ENCODE measurements at regions not wholly inside any gene's neighbourhood (a gene's known extent, or its start where the extent isn't known, plus 50 kb on each side); places are given as distances from the start of the nearest gene placed in this dataset.

DNA sequence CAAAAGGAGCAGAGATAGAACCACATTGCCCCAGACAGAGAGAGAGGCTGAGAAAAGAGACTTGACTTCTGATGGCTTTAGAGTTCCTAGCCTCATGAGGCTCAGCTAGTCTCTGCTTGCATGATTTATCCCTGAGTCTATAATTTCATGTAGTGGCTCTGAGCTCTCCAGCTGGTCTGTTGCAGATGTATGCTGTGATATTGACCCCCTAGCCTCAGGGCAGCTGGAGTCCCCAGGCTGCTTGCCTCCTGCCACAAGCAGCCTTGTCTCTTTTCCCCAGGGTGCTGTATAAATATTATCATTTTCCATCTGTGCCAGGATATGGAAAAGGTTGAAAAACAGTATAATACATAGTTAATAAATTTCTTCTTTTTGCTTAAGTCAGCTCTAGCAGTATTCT lies 467.6 kb upstream of the CWC22 start:
- intact Hi-C loops (cut with micrococcal nuclease), result no loop called here

DNA sequence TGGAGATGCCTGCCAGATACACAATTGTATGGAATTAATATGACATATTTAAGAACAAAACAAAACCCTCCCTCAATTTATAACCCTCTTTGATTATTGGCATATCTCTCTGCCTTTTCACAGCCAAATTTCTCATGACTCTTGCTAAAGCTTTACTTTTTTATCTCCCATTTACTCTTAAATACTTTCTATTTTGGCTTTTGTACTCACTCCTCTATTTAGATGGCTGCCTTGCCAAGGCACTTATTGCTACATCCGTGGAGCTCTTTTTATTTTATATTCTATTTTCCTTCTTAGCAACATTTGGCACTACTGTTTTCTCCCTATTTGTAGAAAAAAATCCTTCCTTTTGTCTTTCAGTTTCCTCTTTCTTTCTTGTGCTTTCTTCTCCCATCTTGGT lies 466.4 kb upstream of the CWC22 start:
- intact Hi-C loops (cut with micrococcal nuclease), result no loop called here

DNA sequence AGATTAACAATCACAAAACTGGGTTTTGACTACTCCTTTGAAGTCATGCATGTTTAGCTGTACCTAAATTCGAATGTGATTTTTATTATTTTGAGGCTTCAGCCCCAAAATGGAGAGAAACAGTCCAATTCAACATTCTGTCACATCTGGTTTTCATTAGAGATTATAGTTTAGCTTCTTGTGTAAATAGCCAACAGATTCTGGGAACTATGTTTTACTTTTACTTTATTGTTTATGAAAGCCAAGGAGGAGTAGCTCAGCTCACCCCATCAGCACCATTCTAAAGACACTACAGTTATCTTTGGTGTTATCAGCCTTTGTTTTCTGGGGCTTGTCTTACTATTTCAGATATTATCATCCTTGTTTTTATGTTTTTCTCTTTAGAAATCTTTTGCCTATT lies 465.0 kb upstream of the CWC22 start:
- intact Hi-C loops (cut with micrococcal nuclease), result no loop called here

DNA sequence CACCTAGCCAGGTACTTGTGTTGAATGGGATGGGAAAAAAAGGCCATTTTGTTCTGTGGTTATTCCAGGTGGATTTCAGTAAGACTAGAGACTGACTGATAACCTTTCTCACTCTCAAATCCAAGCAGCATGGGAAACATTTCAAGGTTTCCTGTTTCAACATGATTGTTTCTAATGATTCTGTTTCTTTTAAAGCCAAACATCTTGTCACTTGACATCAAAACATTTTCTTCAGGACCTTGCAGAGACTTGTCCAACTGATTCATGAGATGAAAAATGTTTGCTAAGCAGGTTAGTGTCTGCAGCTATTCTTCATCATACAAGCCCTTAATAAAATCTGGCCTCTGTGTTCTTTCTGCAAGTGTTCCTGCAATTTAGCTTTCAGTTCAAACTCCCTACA lies 456.5 kb upstream of the CWC22 start:
- intact Hi-C loops (cut with micrococcal nuclease), result no loop called here

DNA sequence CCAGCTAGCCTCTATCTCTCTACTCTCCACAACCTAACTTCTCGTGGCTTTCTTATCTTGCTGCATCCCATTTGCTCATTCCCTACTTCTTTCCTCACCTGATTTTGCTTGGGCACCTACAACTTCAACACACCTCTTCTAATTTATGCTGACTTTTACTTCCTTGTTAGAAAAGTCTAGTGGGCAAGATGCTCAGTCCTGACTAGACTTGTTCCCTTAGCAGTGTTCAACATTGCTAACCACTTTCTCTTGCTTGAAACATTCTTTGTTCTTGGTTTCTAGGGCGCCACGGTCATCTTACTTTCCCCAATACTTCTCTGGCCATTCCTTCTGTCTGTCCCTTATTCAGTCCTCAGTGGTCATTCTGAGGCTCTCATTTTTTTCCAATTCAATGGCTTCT lies 454.7 kb upstream of the CWC22 start:
- intact Hi-C loops (cut with micrococcal nuclease), result no loop called here

DNA sequence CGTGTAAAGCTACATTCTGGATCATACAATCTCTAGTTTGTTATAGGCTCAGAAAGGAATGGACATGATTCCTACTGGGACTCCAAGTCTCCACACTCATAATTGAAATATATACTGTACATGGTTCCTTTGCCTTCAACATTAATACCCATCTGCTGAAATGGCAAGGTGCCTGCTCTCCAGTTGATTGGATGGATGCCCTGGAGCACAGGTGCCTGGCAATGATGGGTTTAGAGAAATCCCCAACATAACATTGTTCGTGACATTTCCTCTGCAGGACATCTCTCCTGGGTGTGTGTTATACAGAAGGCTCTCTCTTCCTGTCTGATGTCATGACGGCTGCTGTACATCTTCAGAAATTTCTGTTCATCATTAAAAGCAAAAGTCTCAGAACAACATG lies 449.7 kb upstream of the CWC22 start:
- intact Hi-C loops (cut with micrococcal nuclease), result no loop called here

DNA sequence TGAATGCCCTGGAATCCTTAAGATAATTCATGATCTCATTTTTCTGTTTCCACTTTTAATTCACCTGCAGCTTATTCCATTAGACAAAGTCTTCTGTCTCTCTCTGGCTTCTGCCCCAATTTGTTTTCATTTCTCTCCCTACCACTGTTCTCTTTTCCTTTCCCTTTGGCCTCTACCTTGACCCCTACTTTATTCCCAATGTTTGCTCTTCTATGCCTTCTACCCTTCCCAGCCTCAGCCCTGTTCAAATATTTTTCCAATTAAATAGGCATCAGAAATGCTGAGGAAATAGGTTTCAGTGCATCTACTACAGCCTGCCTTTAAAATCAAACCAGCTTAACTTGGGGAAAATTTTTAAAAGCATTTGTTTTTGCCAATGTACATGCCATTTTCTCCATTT lies 443.7 kb upstream of the CWC22 start:
- intact Hi-C loops (cut with micrococcal nuclease), result no loop called here

DNA sequence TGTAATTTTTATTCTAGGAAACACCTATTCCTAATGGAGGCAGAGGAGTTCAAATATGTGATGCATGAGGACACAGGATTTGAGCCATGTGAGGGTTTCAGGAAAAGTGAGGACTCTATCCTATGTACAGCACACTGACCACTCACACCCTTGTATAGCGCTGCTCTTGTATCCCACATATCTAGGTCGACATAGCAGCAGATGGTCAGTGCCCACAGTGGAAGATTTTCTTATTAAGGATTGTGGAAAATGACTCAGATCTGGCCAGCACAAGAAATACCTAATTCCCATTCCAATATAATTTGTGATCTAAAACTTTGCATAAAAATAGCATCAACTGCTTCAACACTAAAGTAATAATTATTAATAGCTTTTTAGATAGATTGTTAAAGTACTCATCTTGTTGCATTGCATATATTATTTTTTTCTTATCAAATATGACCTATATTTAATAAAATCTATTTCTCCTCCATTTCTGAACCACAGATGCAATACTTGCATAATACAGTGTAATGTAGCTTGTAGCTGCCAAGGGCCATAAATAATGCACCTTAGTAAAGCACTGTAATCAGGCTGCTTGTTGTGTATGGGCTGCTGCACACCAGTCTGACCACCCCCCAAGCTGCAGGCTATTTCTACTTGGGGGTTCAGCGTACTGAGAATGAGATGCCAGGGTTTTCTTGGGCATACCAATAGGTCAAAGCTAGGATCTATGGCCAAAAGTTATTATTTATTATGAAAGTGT lies 442.2 kb upstream of the CWC22 start:
- intact Hi-C loops (cut with micrococcal nuclease), result no loop called here

DNA sequence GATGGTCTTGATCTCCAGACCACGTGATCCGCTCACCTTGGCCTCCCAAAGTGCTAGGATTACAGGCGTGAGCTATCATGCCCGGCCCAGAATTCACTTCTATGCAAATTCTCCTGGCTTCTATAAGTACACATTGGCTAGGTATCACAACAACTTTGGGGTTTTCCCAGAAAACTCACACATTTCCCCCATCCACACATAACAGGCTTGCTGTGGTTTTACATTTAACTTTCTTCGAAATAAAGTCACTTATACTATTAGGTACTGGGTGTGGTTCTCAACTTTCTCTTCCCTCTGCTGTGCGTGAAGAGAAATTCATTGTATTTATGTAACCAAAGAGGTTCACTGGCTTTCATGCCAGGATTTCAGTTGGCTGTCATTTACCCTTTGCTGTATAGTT lies 439.4 kb upstream of the CWC22 start:
- intact Hi-C loops (cut with micrococcal nuclease), result no loop called here

DNA sequence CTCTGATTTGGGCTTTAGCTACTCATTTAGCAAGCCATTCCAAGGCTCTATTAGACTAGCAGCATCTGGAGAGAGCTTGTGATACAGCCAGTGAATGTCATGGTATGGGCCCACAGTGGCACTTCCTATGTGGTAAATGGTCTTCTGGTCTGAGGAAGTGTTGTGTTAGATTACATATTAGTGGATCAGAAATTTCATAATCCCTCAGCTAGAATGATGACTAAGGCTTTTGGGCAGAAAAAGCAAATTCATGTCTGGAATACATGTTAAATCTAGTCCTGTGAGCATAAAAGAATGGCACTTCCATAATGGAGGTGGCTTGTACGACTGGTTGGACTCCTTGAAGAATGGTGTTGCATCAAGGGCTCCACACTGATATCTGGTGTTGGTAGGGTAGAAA lies 436.8 kb upstream of the CWC22 start:
- intact Hi-C loops (cut with micrococcal nuclease), result no loop called here

DNA sequence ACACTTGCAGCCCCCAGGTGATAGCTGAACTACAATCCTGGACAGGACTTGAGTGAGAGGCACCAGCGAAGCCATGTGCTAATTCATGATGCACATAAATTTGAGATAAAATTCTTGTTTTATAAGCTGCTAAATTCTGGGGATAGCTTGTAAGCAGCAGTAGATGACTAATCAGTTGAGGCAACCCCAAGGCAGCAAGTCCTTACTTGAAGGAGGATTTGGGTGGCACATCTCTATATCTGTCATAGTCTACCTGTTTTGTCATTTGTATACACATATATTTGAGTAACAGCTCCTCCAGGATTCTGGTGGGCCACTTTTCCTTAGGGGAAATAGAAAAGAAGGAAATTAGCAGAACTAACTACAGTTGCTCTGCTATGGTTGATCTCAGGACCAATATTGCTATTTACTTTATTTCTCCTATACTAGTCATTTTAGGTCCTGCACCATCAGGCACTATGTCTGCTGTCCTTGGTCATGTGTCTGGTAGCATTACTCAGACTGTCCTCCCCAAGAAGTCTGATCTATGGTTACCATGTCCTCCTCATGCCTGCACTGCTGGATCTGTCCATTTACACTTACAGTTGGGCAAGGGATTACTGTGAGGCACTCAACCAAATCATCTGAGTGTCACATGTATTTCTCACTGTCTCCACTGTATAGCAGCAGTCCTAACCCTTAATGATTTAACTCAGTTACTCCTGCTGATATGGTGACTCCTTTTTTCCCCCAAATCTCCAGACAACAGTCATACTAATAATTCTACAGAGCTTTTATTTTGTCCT lies 436.0 kb upstream of the CWC22 start:
- intact Hi-C loops (cut with micrococcal nuclease), result no loop called here

DNA sequence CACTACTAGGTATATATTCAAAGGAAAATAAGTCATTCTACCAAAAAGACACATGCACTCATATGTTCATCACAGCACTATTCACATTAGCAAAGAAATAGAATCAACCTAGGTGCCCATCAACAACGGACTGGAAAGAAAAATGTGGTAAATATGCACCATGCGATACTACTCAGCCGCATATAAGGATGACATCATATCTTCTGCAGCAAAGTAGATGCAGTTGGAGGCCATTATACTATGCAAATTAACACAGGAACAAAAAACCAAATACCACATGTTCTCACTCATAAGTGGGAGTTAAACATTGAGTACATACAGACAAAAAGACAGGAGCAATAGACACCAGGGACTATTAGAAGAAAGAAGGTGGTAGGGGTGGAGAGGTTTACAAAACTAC lies 412.1 kb upstream of the CWC22 start:
- intact Hi-C loops (cut with micrococcal nuclease), result no loop called here

DNA sequence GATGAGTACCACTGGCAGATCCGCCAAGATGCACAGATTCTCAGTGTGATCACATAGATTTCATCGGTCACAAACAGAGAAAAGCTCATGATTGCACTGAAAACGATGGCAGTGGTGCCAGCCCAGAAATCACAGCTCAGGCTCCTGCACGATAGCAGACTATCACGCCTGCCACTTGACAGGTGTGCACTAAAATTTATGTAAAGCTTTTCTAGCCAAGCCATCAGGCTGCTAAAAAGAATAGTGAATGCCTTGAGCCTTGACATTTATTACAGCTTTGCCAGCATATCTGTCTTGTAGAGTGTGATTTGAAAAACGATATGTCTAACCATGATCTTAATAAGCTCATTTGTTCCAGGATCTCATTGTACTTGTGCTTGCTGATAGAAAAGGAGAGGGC lies 409.5 kb upstream of the CWC22 start:
- intact Hi-C loops (cut with micrococcal nuclease), result no loop called here

DNA sequence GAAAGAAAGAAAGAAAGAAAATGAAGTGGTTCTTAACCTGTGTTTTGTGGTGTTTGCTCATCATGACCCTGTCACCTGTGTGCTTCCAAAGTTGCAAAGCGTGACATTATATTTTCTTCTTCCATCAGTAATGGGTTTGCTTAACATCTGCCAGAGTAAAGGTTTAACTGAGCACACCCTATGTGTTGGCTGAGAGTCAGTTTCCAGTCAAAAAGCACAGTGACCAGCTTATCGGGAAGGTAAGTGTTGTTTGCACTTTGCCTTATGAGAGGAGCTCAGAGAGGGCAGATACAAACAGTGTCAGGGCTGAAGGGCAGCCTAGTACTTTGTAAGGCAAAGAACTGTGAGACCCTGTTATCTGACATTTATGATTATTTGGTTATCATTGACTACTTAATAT lies 406.2 kb upstream of the CWC22 start:
- intact Hi-C loops (cut with micrococcal nuclease), result no loop called here

DNA sequence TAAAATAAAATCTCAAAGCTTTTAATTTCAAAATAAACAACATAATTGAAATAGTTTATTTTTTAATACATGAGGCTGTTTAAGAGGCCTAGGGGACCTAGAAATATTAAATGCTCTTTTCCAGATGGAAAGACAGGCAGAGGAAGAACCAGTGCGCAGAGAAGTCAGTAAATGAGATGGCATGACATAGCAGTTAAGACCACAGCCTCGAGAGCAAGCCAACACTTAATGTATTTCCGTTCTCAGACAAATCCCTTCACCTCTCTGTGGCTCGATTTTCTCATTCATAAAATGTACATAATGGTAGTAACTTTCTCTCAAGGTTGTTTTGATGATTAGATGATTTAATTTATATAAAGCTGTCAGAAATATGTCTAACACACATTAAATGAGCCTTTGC lies 405.1 kb upstream of the CWC22 start:
- intact Hi-C loops (cut with micrococcal nuclease), result no loop called here

DNA sequence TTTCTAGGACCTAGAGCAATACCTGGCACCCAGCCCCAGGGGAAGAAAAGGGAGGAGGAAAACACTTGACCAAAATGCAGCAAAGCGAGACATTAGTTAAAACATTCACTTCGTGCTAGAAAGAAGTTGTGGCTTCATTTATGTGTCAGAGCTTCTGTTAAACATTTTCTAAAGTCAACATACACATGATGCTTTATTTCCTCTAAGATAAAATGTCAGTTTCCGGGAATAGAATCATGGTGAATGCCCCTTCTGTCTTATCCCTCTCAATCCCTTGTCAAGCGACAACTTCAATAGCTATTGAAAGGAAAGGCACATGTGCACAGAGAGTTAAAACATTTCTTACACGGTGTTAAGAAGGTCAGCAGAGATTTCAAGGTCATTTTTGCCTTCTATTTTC lies 404.6 kb upstream of the CWC22 start:
- intact Hi-C loops (cut with micrococcal nuclease), result no loop called here

DNA sequence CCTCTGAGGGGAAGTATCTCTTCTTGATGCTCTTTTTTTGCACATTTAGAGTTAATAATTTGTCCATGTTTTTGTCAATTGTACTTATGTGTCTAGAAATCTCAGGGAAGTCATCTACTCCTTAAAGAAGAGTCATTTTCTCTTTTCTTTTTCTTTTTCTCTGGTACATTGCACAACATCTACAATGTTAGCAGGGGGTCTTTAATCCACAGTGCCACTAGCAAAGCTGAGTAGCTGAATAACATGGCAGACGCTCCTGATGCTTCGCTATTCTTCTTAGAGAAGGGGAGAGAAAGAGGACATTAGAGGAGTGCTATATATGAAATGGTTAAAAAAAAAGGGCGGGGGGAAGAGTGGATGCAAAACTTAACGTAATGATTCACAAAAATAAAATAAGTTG lies 399.6 kb upstream of the CWC22 start:
- intact Hi-C loops (cut with micrococcal nuclease), result no loop called here

DNA sequence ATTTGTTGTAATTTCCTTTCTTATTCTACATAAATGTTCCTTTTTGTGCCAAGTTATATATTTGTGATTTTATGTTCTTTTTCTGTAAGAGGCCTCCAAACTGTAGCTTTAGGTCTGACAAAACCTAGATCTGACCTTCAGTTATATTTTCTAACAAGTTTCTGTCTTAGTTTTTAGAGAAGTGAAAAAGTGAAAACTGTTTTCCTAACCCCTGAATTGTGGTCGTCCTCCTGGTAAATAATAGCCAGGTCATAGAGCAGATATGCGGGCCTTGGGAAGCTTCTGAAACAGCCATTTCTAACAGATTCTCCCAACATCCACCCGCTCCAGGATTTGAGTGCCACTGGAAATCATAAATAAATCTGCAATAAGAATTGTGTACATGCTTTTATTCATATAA lies 398.4 kb upstream of the CWC22 start:
- intact Hi-C loops (cut with micrococcal nuclease), result no loop called here

DNA sequence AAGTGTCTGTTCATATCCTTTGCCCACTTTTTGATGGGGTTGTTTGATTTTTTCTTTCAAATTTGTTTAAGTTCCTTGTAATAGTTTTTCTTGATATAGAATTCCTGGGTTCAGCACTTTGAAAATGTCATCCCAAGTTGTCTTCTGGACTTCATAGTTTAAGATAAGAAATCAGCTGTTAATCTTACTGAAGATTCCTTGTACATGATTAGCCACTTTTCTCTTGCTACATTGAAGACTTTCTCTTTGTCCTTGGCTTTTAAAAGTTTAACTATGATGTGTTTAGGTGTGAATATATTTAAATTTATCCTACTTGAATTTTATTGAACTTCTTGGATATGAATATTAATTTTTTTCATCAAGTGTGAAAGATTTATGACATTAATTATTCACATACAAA lies 387.2 kb upstream of the CWC22 start:
- intact Hi-C loops (cut with micrococcal nuclease), result no loop called here

DNA sequence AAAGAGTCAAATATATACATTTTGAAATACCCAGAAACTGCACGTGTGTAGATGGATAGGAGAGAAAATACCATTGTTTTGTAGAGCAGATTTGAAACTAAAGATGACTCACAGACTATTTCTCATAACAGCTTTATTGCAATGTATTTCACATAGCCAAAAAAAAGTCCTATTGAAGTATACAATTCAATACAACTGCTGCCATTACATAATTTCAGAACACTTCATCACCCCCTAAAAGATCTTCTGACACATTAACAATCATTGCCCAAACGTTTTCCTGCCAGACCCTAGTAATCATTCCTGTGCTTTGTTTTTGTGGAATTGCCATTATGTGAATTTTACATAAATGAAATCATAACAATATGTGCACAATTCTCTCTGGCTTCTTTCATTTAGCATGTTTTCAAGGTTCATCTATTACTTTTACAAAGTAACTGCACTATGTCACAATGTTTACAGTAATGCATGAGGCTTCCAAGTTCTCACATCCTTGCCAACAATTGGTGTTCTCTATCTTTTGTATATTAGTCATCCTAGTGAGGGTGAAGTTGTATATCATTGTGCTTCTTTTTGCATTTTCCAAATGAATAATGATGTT lies 378.6 kb upstream of the CWC22 start:
- intact Hi-C loops (cut with micrococcal nuclease), result no loop called here

DNA sequence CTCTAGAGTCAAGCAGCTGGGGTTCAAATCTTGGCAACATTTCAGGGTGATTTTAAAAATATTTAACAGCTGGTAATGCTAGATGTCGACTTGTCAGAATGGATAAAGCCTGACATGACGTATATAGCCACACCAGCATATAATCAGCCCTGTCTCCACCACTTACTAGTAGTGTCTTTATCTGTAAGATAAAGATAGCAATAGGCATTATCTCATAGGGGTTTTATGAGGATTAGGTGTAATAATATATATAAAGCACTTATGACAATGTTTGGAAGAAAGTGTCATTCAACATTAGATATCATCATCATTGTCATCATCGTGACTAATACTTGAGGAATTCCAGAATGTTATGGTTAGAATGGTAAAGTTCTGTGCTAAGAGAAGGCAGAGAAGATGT lies 369.0 kb upstream of the CWC22 start:
- intact Hi-C loops (cut with micrococcal nuclease), result no loop called here

DNA sequence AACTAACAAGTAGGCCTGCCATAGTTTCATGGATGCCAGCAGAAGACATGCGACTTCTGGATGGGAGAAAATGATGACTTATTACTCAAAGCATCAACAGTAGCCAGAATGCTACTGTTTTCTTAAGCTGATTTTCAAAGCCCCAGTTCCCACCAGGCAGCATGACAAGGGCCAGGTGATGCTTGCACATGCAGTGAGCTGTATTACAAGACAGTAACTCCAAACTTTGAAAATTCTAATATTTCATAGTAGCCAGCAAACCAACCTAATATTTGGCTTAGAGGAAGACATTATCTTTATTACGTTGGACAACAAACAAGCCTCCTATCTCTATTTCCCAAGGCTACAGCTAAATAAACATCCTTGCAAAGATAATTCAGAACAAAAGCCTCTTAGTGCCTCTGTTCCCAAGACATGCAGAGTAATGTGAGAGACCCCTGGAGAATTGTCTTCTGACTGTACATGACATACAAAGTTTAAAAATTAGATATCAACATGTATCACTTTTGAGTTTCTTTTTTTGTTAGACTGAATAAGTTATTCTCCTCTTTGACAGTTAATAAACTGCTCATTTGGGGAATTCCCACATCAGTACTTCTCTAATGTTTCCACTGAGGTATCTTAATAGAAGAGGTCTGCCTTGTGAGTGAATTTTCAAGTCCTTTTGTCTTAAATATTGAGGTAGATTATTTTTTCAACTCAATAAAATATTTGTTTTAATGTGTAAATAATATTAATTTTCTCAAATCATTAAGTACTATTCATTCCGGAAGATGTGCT lies 367.6 kb upstream of the CWC22 start:
- intact Hi-C loops (cut with micrococcal nuclease), result no loop called here
